ENCODE measurements at regions not wholly inside any gene's neighbourhood (a gene's known extent, or its start where the extent isn't known, plus 50 kb on each side); places are given as distances from the start of the nearest gene placed in this dataset.

DNA sequence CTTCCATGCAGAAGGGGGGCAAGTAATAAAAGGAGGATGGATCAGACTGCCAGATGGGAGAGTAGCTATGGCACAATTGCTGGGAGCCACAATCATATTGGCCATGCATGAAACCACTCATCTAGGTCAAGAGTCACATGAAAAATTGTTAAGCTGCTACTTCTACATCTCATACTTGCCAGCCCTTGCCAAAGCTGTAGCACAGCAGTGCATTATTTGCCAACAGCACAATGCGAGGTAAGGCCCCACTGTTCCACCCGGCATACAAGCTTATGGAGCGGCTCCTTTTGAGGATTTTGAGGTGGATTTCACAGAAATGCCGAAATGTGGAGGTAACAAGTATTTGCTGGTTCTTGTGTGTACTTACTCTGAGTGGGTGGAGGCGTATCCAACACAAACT is 109.9 kb upstream of the EPB41L4A start:
- TF ChIP-seq CTCF (IDR thresholded peaks at IDR 0.05) (no peak), POLR2A (IDR thresholded peaks at IDR 0.05) (no peak)
